H1 (cell line): ENCODE measurements at regions not wholly inside any gene's neighbourhood (a gene's known extent, or its start where the extent isn't known, plus 50 kb on each side); places are given as distances from the start of the nearest gene placed in this dataset.

ENCODE experiments used
- EP300 ChIP-seq, 2 experiments: IDR thresholded peaks; 1 replicate in 1 of 2; 2 replicates in 1 of 2; pipeline ENCODE4 v1.6.1; 2011 to 2012; ENCODE audit warnings: low read depth in 2 of 2, low read length in 2 of 2, mild to moderate bottlenecking in 2 of 2, borderline replicate concordance in 1 of 2, inconsistent platforms in 1 of 2, moderate library complexity in 1 of 2
- GABPA ChIP-seq: IDR thresholded peaks from 2 replicates; pipeline ENCODE4 v1.6.1; 2011; ENCODE audit warnings: mild to moderate bottlenecking, low read length, moderate library complexity, borderline replicate concordance; ENCODE audit not compliant: insufficient read depth
- HDAC6 ChIP-seq: IDR thresholded peaks from one replicate; pipeline ENCODE4 v1.7.1; 2012; ENCODE audit warnings: low read depth, mild to moderate bottlenecking, inconsistent platforms, low read length, moderate library complexity
- TAF1 ChIP-seq: IDR thresholded peaks from 2 replicates; pipeline ENCODE4 v1.6.1; 2011; ENCODE audit warnings: mild to moderate bottlenecking, low read depth, low read length
- TEAD4 ChIP-seq: IDR thresholded peaks from 2 replicates; pipeline ENCODE4 v1.6.1; 2012; ENCODE audit warnings: low read depth, low read length, inconsistent platforms, mixed read lengths
- TF ChIP-seq, protein P1 (sequence below): IDR thresholded peaks from 2 replicates; pipeline ENCODE4 v1.6.1; 2011; ENCODE audit warnings: low read depth, mild to moderate bottlenecking, low read length; ENCODE audit not compliant: insufficient read depth

DNA sequence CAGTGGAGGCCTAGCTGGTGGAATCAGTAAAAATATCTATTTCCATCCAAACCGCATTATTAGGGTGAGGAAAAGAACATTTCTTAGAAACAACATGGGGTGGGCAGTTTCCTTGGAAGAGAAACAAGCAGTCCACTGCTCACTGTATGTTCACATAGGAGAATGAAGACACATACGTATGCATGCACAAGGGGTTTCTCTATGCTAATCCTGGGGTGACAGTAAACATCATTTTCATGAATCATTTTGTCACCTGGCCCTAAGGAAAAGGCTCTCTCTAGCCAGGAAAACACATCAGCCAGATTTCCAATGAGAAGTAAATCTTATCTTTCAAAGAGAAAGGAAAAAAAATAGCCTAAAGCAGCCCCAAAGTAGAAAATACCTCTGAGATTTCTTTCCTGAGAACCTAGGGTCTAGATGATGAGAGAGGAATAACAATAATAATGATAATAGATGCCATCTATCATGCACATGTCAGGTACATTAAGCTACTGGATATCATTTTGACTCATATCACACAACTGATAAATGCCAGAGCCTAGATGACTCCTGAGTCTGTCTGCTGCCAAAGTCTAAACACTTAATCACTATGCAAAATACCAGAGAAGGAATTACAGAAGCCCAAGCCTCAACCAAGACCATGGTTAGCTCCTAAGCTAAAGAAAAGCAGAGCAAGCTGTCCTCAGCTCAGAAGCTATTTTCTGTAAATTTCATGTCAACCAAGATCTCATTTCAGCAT is 520.5 kb upstream of the TMPO start (continued):
- no peak for TF ChIP-seq TAF1
- no peak for TF ChIP-seq HDAC6
- no peak for TF ChIP-seq EP300 (IDR thresholded peaks at IDR 0.05; ENCODE audit: borderline replicate concordance in 1 of 2, low read depth in 2 of 2, low read length in 2 of 2)
- TF ChIP-seq TEAD4 = no peak
- TF ChIP-seq, protein P1, sequence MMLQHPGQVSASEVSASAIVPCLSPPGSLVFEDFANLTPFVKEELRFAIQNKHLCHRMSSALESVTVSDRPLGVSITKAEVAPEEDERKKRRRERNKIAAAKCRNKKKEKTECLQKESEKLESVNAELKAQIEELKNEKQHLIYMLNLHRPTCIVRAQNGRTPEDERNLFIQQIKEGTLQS = no peak
- no peak for TF ChIP-seq GABPA
